Esophagus squamous epithelium (tissue), 4 donors: ENCODE measurements at regions not wholly inside any gene's neighbourhood (a gene's known extent, or its start where the extent isn't known, plus 50 kb on each side); places are given as distances from the start of the nearest gene placed in this dataset.
"Not testable (repeated sequence)": the region's sequence is repeated elsewhere in the genome, so short reads cannot be mapped to it uniquely, and the experiment has no call there.

Experiments used
- POLR2A ChIP-seq, 4 donors: fragments of 450-650 bp; IDR thresholded peaks; one replicate each; pipeline ENCODE4 v1.6.1; 2017; ENCODE audit warnings: antibody characterized with exemption in 4 of 4, mild to moderate bottlenecking in 4 of 4, moderate library complexity in 3 of 4
- TF ChIP-seq, protein P1 (sequence below), 6 experiments: fragments of 450-650 bp in 4 of 6; fragments of 200-600 bp in 2 of 6; sonication (generic) in 2 of 6; IDR thresholded peaks; one replicate each; pipeline ENCODE4 v1.5.1; 2016 to 2019; ENCODE audit warnings: antibody characterized with exemption in 6 of 6, mild to moderate bottlenecking in 4 of 6, moderate library complexity in 4 of 6

DNA sequence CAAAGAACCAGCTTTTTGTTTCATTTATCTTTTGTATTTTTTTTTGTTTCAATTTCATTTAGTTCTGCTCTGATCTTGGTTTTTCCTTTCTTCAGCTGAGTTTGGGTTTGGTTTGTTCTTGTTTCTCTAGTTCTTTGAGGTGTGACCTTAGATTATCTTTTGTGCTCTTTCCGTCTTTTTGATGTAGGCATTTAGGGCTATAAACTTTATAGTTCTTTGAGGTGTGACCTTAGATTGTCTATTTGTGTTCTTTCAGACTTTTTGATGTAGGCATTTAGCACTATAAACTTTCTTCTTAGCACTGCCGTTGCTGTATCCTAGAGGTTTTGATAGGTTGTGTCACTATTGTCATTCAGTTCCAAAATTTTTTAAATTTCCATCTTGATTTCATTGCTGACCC is 224.3 kb upstream of the COBL start:
- not testable (repeated sequence) for TF ChIP-seq POLR2A (IDR thresholded peaks at IDR 0.05)
- TF ChIP-seq, protein P1, sequence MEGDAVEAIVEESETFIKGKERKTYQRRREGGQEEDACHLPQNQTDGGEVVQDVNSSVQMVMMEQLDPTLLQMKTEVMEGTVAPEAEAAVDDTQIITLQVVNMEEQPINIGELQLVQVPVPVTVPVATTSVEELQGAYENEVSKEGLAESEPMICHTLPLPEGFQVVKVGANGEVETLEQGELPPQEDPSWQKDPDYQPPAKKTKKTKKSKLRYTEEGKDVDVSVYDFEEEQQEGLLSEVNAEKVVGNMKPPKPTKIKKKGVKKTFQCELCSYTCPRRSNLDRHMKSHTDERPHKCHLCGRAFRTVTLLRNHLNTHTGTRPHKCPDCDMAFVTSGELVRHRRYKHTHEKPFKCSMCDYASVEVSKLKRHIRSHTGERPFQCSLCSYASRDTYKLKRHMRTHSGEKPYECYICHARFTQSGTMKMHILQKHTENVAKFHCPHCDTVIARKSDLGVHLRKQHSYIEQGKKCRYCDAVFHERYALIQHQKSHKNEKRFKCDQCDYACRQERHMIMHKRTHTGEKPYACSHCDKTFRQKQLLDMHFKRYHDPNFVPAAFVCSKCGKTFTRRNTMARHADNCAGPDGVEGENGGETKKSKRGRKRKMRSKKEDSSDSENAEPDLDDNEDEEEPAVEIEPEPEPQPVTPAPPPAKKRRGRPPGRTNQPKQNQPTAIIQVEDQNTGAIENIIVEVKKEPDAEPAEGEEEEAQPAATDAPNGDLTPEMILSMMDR (IDR thresholded peaks at IDR 0.05): not testable (repeated sequence)
